ENCODE measurements at regions not wholly inside any gene's neighbourhood (a gene's known extent, or its start where the extent isn't known, plus 50 kb on each side); places are given as distances from the start of the nearest gene placed in this dataset.

GRCh38 chr11:104668797-104669463 lies 229.3 kb downstream of the CASP12 start:
- no peaks in the 10 kb centered on the region for H3K27me3 ChIP-seq (ENCODE audit: control insufficient read depth in 1 of 2, insufficient read depth in 2 of 2, low read length in 2 of 2)
- no peaks in the 10 kb centered on the region for H3K79me2 ChIP-seq (ENCODE audit: insufficient read depth, low read length)
- ChIA-PET CTCF (ENCODE audit: low intra/inter-chr PET ratio, low total read pairs) (no interaction called here), POLR2A (no interaction called here)
- no peaks in the 10 kb centered on the region for H3K4me1 ChIP-seq (ENCODE audit: insufficient read depth, low read length)
- H2AFZ ChIP-seq (ENCODE audit: low read length) = no peak overlapping the region
- no peak overlapping the region for H3K9ac ChIP-seq (ENCODE audit: insufficient read depth, low read depth, low read length)
- no peak overlapping the region for H3K4me3 ChIP-seq (replicated peaks in 1 of 3; ENCODE audit: insufficient read depth in 1 of 3, low read depth in 2 of 3, low read length in 3 of 3)
- FAIRE-seq (no peak), ATAC-seq (peak; percentile 25; the same call in 1 of the 3 replicates), DNase-seq (ENCODE audit: low spot score) (peak; percentile 58)
- H3K36me3 ChIP-seq (replicated peaks in 1 of 2; ENCODE audit: control insufficient read depth in 1 of 2, insufficient read depth in 2 of 2, low read length in 2 of 2) = no peaks in the 10 kb centered on the region
- no peak overlapping the region for H3K27ac ChIP-seq (ENCODE audit: extremely low read length, insufficient read depth, low read length)
- intact Hi-C loops (cut with micrococcal nuclease; ENCODE audit: unreplicated experiment) (no loop called here), in situ Hi-C loops (cut with HindIII; ENCODE audit: extremely low pct_ligation_motif_present, low pct_unique_long_range_greater_than_20kb) (no loop called here)
- no peaks in the 10 kb centered on the region for H4K20me1 ChIP-seq (ENCODE audit: insufficient read depth, low read length)
- 20% methylated on average over 5 of the region's 5 CpGs for WGBS (ENCODE audit: low lambda C conversion rate)
- no peaks in the 10 kb centered on the region for H3K9me3 ChIP-seq (ENCODE audit: low read length)
- no peak overlapping the region for H3K4me2 ChIP-seq (ENCODE audit: low read depth, low read length)
- no TSS peak for BruUV-seq (replicated peaks)
- TF ChIP-seq SOX13 (IDR thresholded peaks at IDR 0.05) (no peak), SOX13 (CRISPR knock-in tag; conservative IDR thresholded peaks at IDR 0.05 in 1 of 2, IDR thresholded peaks at IDR 0.05 in 1 of 2) (peak in 1 of 2 experiments; percentile 11; a peak in 1 of 4 replicates), EHMT2 (IDR thresholded peaks at IDR 0.05; ENCODE audit: borderline replicate concordance, low read depth, low read length) (no peak), ZNF276 (CRISPR knock-in tag; IDR thresholded peaks at IDR 0.05; ENCODE audit: low read depth) (no peak), FOSL1 (CRISPR knock-in tag; IDR thresholded peaks at IDR 0.05; ENCODE audit: borderline replicate concordance) (peak; percentile 70; the same call in 1 of the 2 replicates), ARID3A (IDR thresholded peaks at IDR 0.05; ENCODE audit: low read depth, low read length) (peak; percentile 33; the same call in 1 of the 2 replicates), FOSL2 (CRISPR knock-in tag; IDR thresholded peaks at IDR 0.05) (peak; percentile 36; the same call in 1 of the 2 replicates), ZNF275 (CRISPR knock-in tag; IDR thresholded peaks at IDR 0.05; ENCODE audit: borderline replicate concordance) (no peak), HMG20A (CRISPR knock-in tag; IDR thresholded peaks at IDR 0.05; ENCODE audit: borderline replicate concordance) (peak; percentile 44; the same call in 1 of the 2 replicates), ATF6 (CRISPR knock-in tag; conservative IDR thresholded peaks at IDR 0.05) (no peak), ZBTB4 (CRISPR knock-in tag; IDR thresholded peaks at IDR 0.05; ENCODE audit: borderline replicate concordance) (no peak), POLR2AphosphoS2 (IDR thresholded peaks at IDR 0.05; ENCODE audit: low read depth, low read length) (no peak), ZFP36L2 (CRISPR knock-in tag; IDR thresholded peaks at IDR 0.05) (no peak)
